Heart left ventricle (tissue), 13 donors: ENCODE measurements at regions not wholly inside any gene's neighbourhood (a gene's known extent, or its start where the extent isn't known, plus 50 kb on each side); places are given as distances from the start of the nearest gene placed in this dataset.

Experiments used
- CTCF ChIP-seq, 12 donors: fragments of 200-600 bp; sonication (generic) in 4 of 12; IDR thresholded peaks; one replicate each; pipeline versions ENCODE4 v1.5.0 to v1.8.0; 2018 to 2022; ENCODE audit warnings: antibody characterized with exemption in 12 of 12, mild to moderate bottlenecking in 5 of 12
- POLR2A ChIP-seq, 2 donors: fragments of 450-650 bp; IDR thresholded peaks; one replicate each; pipeline ENCODE4 v1.6.1; 2017; ENCODE audit warnings: antibody characterized with exemption in 2 of 2, mild to moderate bottlenecking in 2 of 2, moderate library complexity in 2 of 2
- donor health status: ischemic (EF 13 %, LVEDD 7.1; RV severe dilation, severe dysfunction).
- donor health status: DM: no; HTN: yes; CAD: no.
- donor health status: DM: no; HTN: no; CAD: no.
- donor health status: ischemic (EF 25% LVEDD 6.9; RV normal size, moderate dysfunction).
- donor health status: ischemic (EF 25% LVEDD 5.7; RV mildly dilated, moderate dysfunction).
- donor health status: ischemic (EF 35%, LVEDD 5.7; RV mildly dilated, moderate dysfunction).
- donor health status: nonischemic (EF 11% LVEDD 7.7; RV severe dilation, severe dysfunction).
- donor health status: DM: yes; HTN: yes; CAD: no.
- donor health status: PGD.
- donor health status: ischemic (EF 29% LVEDD 5.4; RV normal size, mild dysfunction).
- donor health status: nonischemic (EF 23%, LVEDD 6.1; RV moderate dilation, normal function).

- TF ChIP-seq CTCF (IDR thresholded peaks at IDR 0.05) (no peak), POLR2A (IDR thresholded peaks at IDR 0.05) (no peak)
Measured at GRCh38 chr7:34438436-34438835, 219.6 kb upstream of the NPSR1 start.
